NT2/D1 (cell line): ENCODE measurements at regions not wholly inside any gene's neighbourhood (a gene's known extent, or its start where the extent isn't known, plus 50 kb on each side); places are given as distances from the start of the nearest gene placed in this dataset.
"Not testable (repeated sequence)": the region's sequence is repeated elsewhere in the genome, so short reads cannot be mapped to it uniquely, and the experiment has no call there.

ENCODE experiments used
- YY1 ChIP-seq: IDR thresholded peaks from 2 replicates; pipeline ENCODE4 v1.6.1; 2011; ENCODE audit not compliant: insufficient read length, insufficient read depth
- ZNF274 ChIP-seq: IDR thresholded peaks from 2 replicates; pipeline ENCODE4 v1.6.1; 2011; ENCODE audit warnings: mild to moderate bottlenecking, low read depth, low read length

GRCh38 chr12:16769129-16769528 is 163.2 kb upstream of the LMO3 start:
- not testable (repeated sequence) for TF ChIP-seq YY1, ZNF274
